NCI-H2227 (cell line): ENCODE measurements at regions not wholly inside any gene's neighbourhood (a gene's known extent, or its start where the extent isn't known, plus 50 kb on each side); places are given as distances from the start of the nearest gene placed in this dataset.

Experiments
- DNase-seq: peaks from one replicate; lab custom pipeline; 2025; ENCODE audit not compliant: unreplicated experiment; lab: John Stamatoyannopoulos, UW

- no peak for DNase-seq
Measured at GRCh38 chr12:98126637-98127335, 388.6 kb upstream of the TMPO start.

GRCh38 chr12:98127336-98127679, 388.1 kb upstream of the TMPO start:
- DNase-seq: no peak

- no peak for DNase-seq
Measured at GRCh38 chr12:98127854-98128253, 387.5 kb upstream of the TMPO start.

GRCh38 chr12:98136544-98136943, 378.8 kb upstream of the TMPO start:
- DNase-seq: no peak

- no peak for DNase-seq
Measured at GRCh38 chr12:98137278-98137677, 378.1 kb upstream of the TMPO start.

- no peak for DNase-seq
Measured at GRCh38 chr12:98144953-98145352, 370.4 kb upstream of the TMPO start.

- DNase-seq: no peak
Measured at GRCh38 chr12:98146043-98146442, 369.3 kb upstream of the TMPO start.

GRCh38 chr12:98146487-98146886, 368.9 kb upstream of the TMPO start:
- DNase-seq: no peak

GRCh38 chr12:98149270-98149669, 366.1 kb upstream of the TMPO start:
- no peak for DNase-seq

- DNase-seq: no peak
Measured at GRCh38 chr12:98149691-98150210, 365.6 kb upstream of the TMPO start.

- DNase-seq: no peak
Measured at GRCh38 chr12:98151105-98151590, 364.2 kb upstream of the TMPO start.

- DNase-seq: no peak
Measured at GRCh38 chr12:98151984-98152383, 363.4 kb upstream of the TMPO start.

- peak; percentile 31 for DNase-seq
Measured at GRCh38 chr12:98154850-98155249, 360.5 kb upstream of the TMPO start.

- DNase-seq: no peak
Measured at GRCh38 chr12:98156697-98157096, 358.7 kb upstream of the TMPO start.

GRCh38 chr12:98162906-98163678, 352.3 kb upstream of the TMPO start:
- DNase-seq: no peak

GRCh38 chr12:98172304-98172703, 343.1 kb upstream of the TMPO start:
- no peak for DNase-seq

- DNase-seq: no peak
Measured at GRCh38 chr12:98172801-98173200, 342.6 kb upstream of the TMPO start.

GRCh38 chr12:98173773-98174427, 341.5 kb upstream of the TMPO start:
- DNase-seq: no peak

- DNase-seq: no peak
Measured at GRCh38 chr12:98174428-98174809, 341.0 kb upstream of the TMPO start.

GRCh38 chr12:98178126-98178525, 337.3 kb upstream of the TMPO start:
- no peak for DNase-seq

- DNase-seq: no peak
Measured at GRCh38 chr12:98179151-98179550, 336.2 kb upstream of the TMPO start.

- DNase-seq: no peak
Measured at GRCh38 chr12:98180603-98181002, 334.8 kb upstream of the TMPO start.
